Ureter (tissue), 1 donor: ENCODE measurements at regions not wholly inside any gene's neighbourhood (a gene's known extent, or its start where the extent isn't known, plus 50 kb on each side); places are given as distances from the start of the nearest gene placed in this dataset.
"Not testable (repeated sequence)": the region's sequence is repeated elsewhere in the genome, so short reads cannot be mapped to it uniquely, and the experiment has no call there.

ENCODE experiments used
- DNase-seq: peaks from one replicate; pipeline ENCODE4 v3.0.0-alpha.2; 2020; ENCODE audit warnings: low spot score
- donor health status: DM: yes; HTN: yes; CAD: no.

DNA sequence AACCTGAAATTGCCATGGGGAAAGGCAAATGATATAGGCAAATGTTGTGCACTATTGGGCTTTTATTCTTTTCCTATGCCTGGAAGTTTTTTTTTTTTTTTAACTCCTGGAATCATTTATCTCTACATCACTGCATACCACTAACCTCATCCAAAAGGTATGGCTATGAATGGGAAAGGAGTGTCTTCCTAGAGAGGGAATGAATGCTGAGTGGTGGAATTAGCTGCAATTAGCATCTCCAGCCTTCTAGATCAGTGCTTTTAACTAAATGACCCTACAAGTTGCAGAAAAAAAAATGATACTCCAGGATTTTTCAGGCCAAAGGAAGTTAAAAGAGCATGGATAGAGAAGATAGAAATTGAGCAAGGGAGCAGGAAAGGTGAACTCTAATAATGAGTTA is 429.8 kb upstream of the PDZRN3 start:
- DNase-seq, result no peak

DNA sequence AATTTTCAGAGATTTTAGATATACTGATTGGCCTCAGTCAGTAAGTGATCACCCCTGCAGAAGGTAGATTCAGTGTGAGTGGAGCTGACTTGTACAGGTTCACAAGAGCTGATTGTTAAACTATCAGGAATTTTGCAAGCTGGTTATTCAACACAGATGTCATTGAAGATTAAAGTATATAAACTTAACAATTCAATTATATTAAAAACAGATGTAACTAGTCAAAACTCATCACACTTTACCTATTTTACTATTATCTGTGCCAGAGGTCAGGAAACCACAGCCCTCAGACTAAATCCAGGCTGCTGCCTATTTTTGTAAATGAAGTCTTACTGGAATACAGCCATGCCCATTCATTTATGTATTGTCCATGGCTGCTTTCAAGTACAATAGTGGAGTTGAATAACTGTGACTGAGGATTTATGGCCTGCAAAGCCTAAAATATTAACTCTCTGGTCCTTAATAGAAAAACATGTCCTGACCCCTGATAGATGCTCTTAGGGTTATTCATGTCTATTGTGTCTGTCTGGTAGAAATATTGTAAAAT is 429.3 kb upstream of the PDZRN3 start:
- DNase-seq, result no peak

DNA sequence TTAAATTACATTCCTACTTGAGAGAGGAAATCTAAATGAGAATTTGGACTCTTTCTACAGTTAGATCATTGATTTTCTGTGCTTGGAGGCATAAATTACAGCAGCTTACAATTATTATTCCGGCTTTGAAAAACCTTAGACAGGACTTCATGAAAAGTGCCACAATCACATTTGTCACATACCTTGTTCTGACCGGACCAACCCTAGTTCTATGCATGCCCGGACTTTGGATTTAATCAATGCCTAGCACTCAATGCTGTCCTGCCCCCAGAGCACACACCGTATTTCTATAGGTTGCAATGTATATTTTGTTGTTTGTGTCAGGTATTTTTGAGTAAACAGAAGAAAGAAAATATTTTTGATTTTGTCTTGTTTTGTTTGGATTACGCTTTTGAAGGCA is 424.7 kb upstream of the PDZRN3 start:
- DNase-seq, result no peak

DNA sequence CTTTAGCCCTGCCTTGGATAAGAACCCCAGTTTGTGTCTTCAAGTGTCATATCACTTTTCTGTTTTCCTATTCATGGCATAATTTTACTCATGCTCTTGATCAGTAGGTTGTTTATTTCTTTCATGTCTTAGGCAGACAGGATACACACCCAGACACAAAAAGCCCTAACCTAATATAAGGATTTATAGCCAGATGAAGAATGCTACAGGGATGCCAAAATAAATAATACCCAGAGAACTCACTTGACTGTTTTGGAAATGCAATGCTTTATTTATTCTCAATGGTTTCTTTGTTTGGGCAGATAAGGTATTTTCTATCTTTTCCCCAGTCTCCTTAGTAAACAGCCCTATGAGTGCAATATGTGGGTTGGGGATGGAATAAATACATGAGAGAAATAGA is 424.0 kb upstream of the PDZRN3 start:
- no peak for DNase-seq

DNA sequence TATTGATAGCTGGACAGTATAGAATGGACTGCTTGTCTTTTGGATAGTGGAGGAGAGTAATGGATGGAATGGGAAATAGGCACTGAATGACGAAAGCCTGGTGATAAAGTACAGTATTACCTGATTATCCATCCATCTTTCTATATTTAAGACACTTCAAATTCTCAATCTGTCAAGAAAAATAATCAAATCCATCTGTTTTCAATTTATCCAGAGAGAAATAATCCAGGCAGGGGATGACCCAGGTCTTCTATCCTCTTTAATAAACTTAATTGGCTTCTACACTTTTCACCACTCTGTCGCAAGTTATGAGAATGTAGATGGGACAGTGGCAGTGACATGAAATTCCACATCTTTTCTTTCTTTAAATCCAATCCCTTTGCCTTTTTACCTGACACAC is 420.3 kb upstream of the PDZRN3 start:
- DNase-seq, result no peak

DNA sequence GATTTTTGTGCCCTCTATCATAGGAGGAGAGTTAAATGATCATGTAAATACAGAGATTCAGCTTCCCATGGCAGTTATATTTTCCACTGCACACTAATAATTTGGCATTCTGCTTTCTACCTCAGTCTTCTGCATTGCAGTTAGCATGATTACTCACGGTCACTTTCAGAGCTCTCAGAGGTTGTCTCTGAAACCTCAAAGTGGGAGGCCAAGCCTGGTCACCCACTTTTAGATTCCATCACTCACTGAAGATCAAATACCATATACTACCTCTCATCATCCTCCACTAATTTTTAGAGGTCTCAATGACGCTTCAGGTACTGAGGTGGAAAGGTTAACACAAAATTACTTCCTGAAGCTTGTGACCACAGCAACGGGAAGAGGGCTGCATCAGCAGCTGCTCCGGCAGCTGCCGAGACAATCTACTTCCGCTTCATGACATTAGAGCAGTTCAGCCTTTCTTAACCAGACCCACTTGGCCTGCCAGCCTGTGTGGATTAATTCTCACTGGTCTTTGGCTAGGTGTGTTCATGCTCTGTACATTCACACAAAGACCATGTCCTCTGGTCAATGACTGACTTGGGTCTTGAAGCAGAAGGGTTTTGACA is 416.4 kb upstream of the PDZRN3 start:
- DNase-seq, result no peak

DNA sequence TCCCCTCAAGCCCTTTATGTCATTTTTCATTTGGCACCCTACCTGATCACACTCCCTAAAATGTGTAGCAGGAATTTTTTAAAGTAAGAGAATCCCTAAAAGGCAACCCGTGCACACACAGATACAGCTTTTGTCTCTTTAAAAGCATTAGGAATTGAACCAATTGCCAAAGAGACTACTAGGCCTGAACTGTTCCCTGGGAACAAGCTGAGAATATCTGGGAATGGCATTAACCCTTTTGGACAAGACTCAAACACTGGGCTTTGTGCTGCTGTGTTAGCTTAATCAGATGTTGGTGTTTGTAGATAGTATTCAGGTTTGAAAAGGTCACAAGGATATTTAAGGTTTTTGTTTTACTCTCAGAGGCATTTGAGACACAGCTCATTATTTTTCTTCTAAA is 414.4 kb upstream of the PDZRN3 start:
- DNase-seq, result no peak

DNA sequence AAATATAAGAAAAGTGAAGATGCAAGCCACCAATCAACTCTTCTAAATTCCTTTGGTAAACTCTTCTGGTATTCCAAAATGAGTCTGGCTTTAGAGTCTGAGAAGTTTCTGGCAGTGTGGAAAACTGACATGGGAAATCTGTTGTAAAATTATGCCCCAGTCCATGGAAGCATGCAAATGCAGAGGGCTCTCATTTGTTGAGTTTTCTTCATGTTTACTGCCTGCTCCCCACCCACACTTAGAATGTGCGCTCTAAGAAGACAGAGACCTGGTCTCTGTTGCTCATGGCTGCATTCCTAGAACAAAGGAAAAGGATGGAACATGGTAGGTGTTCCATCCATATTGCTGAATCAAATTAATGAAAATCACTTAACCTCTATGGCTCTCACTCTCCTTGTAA is 411.8 kb upstream of the PDZRN3 start:
- no peak for DNase-seq

DNA sequence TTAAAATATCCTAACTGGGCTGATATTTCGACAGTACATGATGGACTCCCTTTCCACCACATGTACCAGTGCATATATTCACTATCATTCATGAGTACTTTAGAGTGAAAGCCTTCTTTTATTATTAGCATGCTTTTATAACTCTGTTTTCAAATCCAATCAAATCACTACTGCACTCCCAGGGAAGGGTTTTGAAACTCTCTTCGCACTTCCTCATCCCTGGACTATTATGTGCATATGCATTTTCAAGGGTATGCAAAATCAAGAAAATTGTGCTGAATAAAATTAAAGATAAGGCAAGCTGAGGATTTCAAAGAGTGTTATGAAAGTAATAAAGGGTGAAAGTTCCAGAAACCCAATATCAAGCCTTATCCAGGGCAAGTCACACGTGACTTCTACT is 411.4 kb upstream of the PDZRN3 start:
- no peak for DNase-seq

DNA sequence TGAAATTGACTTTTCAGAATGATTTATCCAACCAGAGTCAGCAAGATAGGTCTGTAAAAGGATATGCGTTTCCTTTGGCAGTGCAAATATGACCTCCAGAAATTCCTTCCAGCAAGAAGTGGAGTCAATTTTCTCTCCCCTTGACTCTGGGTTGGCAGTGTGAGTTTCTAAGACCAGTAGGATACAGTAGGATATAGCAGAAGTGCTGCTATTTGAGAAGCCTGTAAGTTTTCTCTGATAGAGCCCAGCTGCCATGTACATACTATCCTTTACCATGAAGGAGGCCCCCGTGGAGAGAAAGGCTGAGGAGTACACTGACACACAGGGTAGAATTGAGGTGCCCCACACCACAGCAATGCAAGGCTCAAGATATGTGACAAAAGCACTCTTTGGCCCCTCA is 409.1 kb upstream of the PDZRN3 start:
- no peak for DNase-seq

DNA sequence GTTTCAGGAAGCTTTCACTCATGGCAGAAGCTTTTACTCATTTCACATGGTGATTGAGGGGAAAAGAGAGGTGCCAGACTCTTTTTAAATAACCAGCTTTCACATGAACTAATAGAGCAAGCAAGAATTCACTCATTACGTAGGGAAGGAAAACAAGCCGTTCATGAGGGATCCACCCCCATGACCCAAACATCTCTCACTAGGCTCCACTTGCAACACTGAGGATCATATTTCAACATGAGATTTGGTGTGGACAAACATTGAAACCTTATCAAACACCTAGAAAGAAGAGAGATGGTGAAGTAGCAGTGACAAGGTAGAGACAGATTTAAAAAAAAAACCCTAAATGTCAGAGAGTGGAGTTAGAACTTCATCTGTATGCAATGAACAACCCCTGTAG is 408.6 kb upstream of the PDZRN3 start:
- DNase-seq, result no peak

DNA sequence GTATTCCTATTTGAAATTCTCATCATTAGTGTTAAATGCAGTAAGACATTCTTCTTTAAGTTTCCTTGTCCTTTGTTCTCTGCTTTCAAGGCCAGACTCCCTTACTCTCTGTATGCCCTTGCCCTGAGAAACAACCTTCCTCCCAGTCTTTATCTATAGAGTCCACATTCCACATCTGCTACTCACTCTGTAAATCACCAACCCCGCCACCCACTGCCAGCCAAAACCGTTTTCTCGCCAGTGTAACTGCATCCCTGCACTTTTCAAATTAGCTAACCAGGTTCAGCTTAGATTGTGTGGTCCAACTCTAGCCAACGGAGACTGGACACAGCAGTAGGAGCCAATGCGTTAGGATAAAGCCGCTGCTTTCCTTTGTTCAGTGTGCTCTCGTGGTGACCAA is 402.4 kb upstream of the PDZRN3 start:
- DNase-seq, result no peak

DNA sequence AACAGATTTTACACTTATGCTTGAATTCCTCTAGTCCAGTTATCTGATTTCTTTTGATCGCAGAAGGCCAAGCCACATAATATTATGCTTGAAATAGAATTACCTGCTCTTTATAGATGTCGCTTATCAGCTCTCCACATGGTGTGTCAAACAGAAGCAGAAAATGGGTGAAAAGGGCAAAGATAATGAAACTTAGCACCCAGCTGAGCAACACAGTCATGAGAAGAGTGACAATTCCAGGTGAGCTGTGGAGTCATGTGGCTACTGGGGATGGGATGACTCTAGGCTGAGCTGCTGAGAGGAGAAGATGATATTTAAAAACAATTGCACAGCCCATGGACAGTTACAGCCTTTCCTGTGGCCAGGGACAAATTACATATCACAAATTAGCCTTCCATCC is 398.7 kb upstream of the PDZRN3 start:
- no peak for DNase-seq

DNA sequence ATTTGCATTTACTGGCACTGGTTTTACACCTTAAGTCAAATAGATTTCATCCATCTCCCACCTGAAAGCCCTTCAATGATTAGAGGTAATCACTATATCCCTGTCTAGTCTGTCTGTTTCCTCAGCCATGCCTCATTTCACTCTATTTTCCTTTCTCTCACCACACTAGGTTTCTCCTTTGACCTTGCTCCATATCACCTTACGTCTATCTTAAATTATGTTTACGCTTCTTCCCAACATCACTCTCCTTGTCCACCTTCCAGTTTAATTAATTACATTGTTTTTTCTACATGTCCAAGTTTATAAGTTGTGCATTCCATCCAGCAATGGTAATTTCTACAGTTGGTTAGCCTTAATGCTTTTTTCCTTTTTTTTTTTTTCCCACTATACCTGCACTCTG is 396.7 kb upstream of the PDZRN3 start:
- no peak for DNase-seq

DNA sequence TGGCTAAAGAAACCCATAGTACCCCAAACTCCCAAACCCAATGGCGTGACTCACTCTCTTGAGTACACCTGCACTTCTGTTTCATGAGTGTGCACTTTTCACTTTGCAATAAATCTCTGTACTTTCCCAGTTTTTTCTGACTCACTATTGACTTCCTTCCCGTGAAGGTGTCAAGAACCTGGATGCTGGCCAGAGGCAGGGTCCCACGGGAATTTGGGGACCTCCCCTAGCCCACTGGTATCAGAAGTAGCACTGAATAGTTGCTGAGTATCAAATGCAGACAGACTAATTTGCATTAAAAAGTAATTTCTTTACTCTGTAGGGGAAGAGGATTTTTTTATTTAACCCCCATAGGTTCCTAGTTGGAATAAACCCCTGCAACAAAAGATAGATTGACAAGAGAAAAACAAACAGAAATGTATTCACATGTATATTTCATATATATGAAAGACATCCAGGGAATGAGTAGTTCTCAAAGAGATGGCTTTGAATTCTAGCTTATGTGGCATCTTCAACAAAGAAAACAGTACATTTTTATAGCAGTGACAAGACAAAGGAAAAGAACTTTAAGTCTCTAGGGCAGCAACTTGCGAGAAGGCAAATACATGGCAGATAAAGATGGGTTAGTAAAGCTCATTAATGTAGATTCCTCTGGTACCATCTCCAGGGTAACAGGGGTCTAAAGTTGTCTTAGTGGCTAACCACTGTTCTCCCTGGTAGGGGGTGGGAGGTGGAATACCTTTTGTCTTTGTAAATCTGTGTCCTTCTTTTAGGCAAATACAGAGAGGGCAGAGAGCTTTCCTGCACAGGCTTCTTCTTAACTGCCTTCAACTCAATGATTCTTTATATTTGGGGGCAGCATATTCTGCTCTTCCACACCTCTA is 385.5 kb upstream of the PDZRN3 start:
- no peak for DNase-seq

DNA sequence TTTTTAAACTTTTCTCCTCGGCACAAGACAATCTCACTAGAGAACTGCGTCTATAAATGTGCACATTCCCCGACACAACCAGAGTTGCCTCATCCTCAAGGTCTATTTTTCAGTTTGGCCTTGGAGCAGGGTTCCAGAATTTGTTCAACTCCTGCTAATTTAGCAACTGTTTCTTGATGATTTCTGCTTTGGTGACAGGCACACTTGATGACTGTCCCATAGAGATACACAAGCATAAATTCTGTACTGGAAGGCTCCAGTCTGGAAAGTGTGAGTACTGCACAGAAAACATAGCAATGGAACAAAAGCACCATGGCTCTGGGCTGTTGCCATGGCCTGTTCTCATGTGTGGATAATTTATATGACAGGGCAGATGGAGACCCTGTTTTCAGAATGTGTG is 379.6 kb upstream of the PDZRN3 start:
- DNase-seq, result no peak

DNA sequence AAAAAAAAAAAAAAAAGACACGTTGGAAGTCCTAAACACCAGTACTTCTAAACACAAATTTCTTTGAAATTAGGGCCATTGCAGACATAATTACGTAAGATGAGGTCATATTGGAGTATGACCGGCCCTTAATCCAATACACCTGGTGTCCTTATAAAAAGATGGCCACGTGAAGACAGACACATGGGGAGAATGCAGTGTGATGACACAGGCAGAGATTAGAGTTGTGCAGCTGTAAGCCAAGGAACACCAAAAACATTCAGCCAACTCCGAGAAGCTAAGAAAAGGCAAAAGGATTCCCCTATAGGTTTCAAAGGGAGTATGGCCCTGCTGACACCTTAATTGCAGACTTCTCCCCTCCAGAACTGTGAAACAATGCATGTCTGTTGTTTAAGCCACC is 379.0 kb upstream of the PDZRN3 start:
- DNase-seq, result no peak

DNA sequence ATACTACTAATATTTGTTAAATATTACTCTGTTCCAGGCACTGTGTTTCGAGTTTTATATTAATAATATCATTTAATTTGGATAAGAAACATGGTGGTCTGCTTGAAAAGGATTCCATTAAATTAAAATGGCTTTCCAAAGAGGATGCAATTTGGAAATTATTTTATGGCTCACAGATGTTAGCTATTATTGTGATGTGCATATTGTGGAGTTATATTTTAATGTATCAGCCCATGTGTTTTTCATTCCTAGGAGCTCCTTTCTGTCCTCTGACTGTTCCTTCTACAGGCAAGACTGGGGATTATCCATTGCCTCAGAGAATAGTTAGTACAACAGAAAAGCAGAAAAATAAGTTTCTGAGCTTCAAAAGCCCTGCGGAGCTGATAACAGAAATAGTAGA is 376.7 kb upstream of the PDZRN3 start:
- DNase-seq, result no peak

DNA sequence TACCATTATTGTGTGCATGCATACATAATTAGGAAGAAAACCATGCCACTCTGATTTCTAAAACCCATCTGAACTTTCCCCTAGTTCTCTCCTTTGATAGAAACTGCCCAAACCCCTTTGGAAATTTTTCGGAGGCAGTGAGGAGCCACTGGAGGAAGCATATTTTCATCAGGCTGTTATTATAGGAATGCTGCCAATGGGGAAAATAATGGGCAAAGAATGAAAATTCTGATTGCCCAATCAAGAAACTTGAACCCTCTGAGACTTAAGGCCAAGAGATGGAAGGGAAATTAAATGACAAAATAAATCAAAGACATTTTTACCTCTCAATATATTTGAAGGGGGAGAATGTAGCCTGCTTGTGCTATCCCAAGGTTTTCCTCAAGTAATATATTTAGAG is 376.0 kb upstream of the PDZRN3 start:
- DNase-seq, result no peak

DNA sequence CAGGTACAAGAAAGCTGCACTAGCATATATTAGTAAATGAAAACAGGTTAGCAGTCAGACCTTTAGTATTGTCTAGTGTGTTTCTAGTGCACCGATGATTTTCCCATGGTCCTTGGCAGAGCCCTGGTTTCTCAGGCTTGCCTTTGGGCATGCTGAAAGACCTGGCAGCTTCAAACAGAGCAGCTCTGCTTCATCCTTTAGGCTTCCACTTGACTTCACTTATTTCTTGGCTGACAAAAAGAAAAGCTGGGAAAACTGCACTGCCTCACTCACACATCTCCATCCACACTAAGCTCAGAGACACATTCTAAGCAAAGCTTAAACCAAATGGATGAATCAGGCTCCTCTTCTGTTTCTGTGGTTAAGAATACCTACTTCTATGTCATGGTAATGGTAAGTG is 374.8 kb upstream of the PDZRN3 start:
- no peak for DNase-seq

DNA sequence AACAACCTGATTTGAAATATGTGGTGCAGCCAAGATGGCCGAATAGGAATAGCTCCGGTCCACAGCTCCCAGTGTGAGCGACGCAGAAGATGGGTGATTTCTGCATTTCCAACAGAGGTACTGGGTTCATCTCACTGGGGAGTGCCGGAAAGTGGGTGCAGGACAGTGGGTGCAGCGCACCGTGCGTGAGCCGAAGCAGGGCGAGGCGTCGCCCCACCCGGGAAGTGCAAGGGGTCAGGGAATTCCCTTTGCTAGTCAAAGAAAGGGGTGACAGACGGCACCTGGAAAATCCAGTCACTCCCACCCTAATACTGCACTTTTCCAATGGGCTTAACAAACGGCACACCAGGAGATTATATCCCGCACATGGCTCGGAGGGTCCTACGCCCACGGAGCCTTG is 365.9 kb upstream of the PDZRN3 start:
- DNase-seq, result not testable (repeated sequence)

DNA sequence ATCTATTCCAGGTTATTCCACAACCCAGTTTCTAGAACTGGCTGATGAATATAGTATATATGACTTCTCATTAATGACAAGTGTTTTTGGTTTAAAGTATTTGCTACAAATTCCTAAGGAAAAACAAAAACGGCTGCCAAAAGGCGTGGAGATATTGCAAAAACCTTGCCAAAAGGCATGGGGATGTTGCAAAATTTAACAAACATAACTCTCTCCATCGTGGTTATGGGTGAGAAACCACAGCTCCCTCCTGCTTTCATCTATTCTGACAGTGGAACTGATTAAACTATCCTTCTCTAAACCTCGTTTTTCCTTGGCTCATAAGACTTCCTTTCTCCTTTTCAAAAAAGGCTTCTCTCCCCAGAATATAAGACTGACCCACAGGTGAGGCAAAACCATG is 342.0 kb upstream of the PDZRN3 start:
- no peak for DNase-seq

DNA sequence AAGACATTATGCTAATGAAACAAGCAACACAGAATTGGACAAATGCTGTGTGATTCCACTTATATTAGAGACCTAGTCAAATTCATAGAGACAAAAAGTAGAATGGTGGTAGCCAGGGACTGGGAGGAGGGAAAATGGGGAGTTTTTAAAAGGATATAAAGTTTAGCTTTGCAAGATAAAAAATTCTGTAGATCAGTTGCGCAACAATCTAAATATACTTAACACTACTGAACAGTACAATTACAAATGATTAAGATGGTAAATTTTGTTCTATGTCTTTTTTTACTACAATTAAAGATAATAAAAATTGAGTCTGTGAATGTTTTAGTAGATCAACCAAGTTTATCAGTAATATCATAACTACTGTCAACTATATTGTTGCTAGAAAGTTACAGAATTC is 340.1 kb upstream of the PDZRN3 start:
- no peak for DNase-seq
